GM23338 (cell line): ENCODE measurements at regions not wholly inside any gene's neighbourhood (a gene's known extent, or its start where the extent isn't known, plus 50 kb on each side); places are given as distances from the start of the nearest gene placed in this dataset.
A peak's percentile ranks its signal among the peaks of the same experiment; 100 is the strongest.

ENCODE experiments used
- CREB1 ChIP-seq: fragments of 250-450 bp; sonication (Bioruptor Pico); IDR thresholded peaks from 2 replicates; pipeline ENCODE4 v1.5.0; 2020; ENCODE audit warnings: low read depth, mild to moderate bottlenecking, moderate library complexity
- CTCF ChIP-seq, 2 experiments: fragments of 200-600 bp in 1 of 2; sonication (generic) in 1 of 2; conservative IDR thresholded peaks; 2 replicates each; pipeline versions ENCODE4 v1.5.1 to v1.6.1; 2016 to 2017; ENCODE audit warnings: antibody characterized with exemption in 2 of 2, low read depth in 2 of 2, mild to moderate bottlenecking in 2 of 2, moderate library complexity in 1 of 2
- EZH2 ChIP-seq: fragments of 200-600 bp; sonication (generic); IDR thresholded peaks from one replicate; pipeline ENCODE4 v1.8.0; 2017; ENCODE audit warnings: antibody characterized with exemption, mild to moderate bottlenecking, low read depth; ENCODE audit not compliant: unreplicated experiment
- EZH2phosphoT487 ChIP-seq: fragments of 200-600 bp; sonication (generic); IDR thresholded peaks from one replicate; pipeline ENCODE4 v1.8.1; 2018; ENCODE audit warnings: antibody characterized with exemption; ENCODE audit not compliant: unreplicated experiment
- POLR2AphosphoS5 ChIP-seq: IDR thresholded peaks from 2 replicates; pipeline ENCODE4 v1.6.1; 2016; ENCODE audit warnings: antibody characterized with exemption, low read depth
- REST ChIP-seq: IDR thresholded peaks from one replicate; pipeline ENCODE4 v1.6.1; 2018; ENCODE audit warnings: antibody characterized with exemption; ENCODE audit not compliant: unreplicated experiment

GRCh38 chr6:28775405-28776129, 148.2 kb downstream of the TRIM27 start:
- TF ChIP-seq EZH2phosphoT487, result no peak
- no peak for TF ChIP-seq CTCF (conservative IDR thresholded peaks at IDR 0.05; ENCODE audit: low read depth in 2 of 2)
- TF ChIP-seq POLR2AphosphoS5, result no peak
- TF ChIP-seq EZH2, result peak; percentile 72
- no peak for TF ChIP-seq REST
- no peak for TF ChIP-seq CREB1 (CRISPR knock-in tag)
